ENCODE measurements at regions not wholly inside any gene's neighbourhood (a gene's known extent, or its start where the extent isn't known, plus 50 kb on each side); places are given as distances from the start of the nearest gene placed in this dataset.

- no peak for TF ChIP-seq USF2 (IDR thresholded peaks at IDR 0.05; ENCODE audit: borderline replicate concordance, low read depth, low read length)
- no peak for TF ChIP-seq GABPA (IDR thresholded peaks at IDR 0.05; ENCODE audit: low read depth)
- no peak for TF ChIP-seq PBX3 (IDR thresholded peaks at IDR 0.05)
- no peak for TF ChIP-seq RCOR1 (IDR thresholded peaks at IDR 0.05; ENCODE audit: low read length)
These were observed 291.5 kb downstream of the RPS29 start (continued) for GRCh38 chr14:49294621-49295148.

GRCh38 chr14:49287004-49287403, 299.2 kb downstream of the RPS29 start:
- H4K20me1 ChIP-seq (ENCODE audit: insufficient read depth), result no peaks in the 10 kb centered on the region
- H3K9ac ChIP-seq, result no peak overlapping the region
- H2AFZ ChIP-seq (ENCODE audit: low read depth), result no peak overlapping the region
- H3K79me2 ChIP-seq (ENCODE audit: insufficient read depth), result no peaks in the 10 kb centered on the region
- H3K4me1 ChIP-seq (ENCODE audit: control insufficient read depth in 1 of 2, insufficient read depth in 2 of 2, low read depth in 1 of 2, low read length in 1 of 2), result no peaks in the 10 kb centered on the region
- H3K27ac ChIP-seq (ENCODE audit: low read depth in 2 of 2, low read length in 1 of 2), result no peak overlapping the region
- POLR2A ChIA-PET, result no interaction called here
- no peak overlapping the region for H3K4me3 ChIP-seq (ENCODE audit: low read depth in 2 of 2, low read length in 1 of 2)
- DNase-seq, result no peak
- H3K36me3 ChIP-seq (replicated peaks in 1 of 2; ENCODE audit: control insufficient read depth in 1 of 2, insufficient read depth in 2 of 2, low read length in 1 of 2), result no peaks in the 10 kb centered on the region
- no peaks in the 10 kb centered on the region for H3K27me3 ChIP-seq (ENCODE audit: insufficient read depth)
- H3K9me3 ChIP-seq, result no peaks in the 10 kb centered on the region
- no peaks in the 10 kb centered on the region for H3F3A ChIP-seq (replicated peaks; ENCODE audit: insufficient read depth)
- no peaks in the 10 kb centered on the region for H3K9me2 ChIP-seq
- under 1% methylated on average over 5 of the region's 5 CpGs for WGBS (ENCODE audit: low lambda C conversion rate)
- no peak overlapping the region for H3K4me2 ChIP-seq
- CTCF ChIA-PET, result interaction anchor here (2.0 kb wide), 1 partner anchor 19 kb away, joined by 10 read pairs; no protein-coding TSS in a partner anchor
- TF ChIP-seq NRF1 (IDR thresholded peaks at IDR 0.05; ENCODE audit: low read depth, low read length) (no peak), MXI1 (IDR thresholded peaks at IDR 0.05; ENCODE audit: low read depth, low read length) (no peak)

- WGBS (ENCODE audit: low lambda C conversion rate), result 7% methylated on average over 1 of the region's 1 CpG
- Histone ChIP-seq H3K4me3 (ENCODE audit: low read depth in 2 of 2, low read length in 1 of 2) (no peak overlapping the region), H3F3A (replicated peaks; ENCODE audit: insufficient read depth) (no peaks in the 10 kb centered on the region), H4K20me1 (ENCODE audit: insufficient read depth) (no peaks in the 10 kb centered on the region), H3K27me3 (ENCODE audit: insufficient read depth) (no peaks in the 10 kb centered on the region), H3K4me1 (ENCODE audit: control insufficient read depth in 1 of 2, insufficient read depth in 2 of 2, low read depth in 1 of 2, low read length in 1 of 2) (no peaks in the 10 kb centered on the region), H2AFZ (ENCODE audit: low read depth) (no peak overlapping the region), H3K9ac (no peak overlapping the region), H3K27ac (ENCODE audit: low read depth in 2 of 2, low read length in 1 of 2) (no peak overlapping the region), H3K4me2 (no peak overlapping the region), H3K9me2 (no peaks in the 10 kb centered on the region), H3K9me3 (no peaks in the 10 kb centered on the region), H3K36me3 (replicated peaks in 1 of 2; ENCODE audit: control insufficient read depth in 1 of 2, insufficient read depth in 2 of 2, low read length in 1 of 2) (no peaks in the 10 kb centered on the region), H3K79me2 (ENCODE audit: insufficient read depth) (no peaks in the 10 kb centered on the region)
- CTCF ChIA-PET, result no interaction called here
- DNase-seq, result no peak
- POLR2A ChIA-PET, result no interaction called here
- TF ChIP-seq EP300 (IDR thresholded peaks at IDR 0.05; ENCODE audit: borderline replicate concordance in 1 of 2, low read depth in 1 of 2, low read length in 1 of 2), result no peak
- TF ChIP-seq ZBTB33 (IDR thresholded peaks at IDR 0.05; ENCODE audit: borderline replicate concordance, low read depth), result no peak
- no peak for TF ChIP-seq RFX5 (IDR thresholded peaks at IDR 0.05; ENCODE audit: low read length)
- no peak for TF ChIP-seq YY1 (IDR thresholded peaks at IDR 0.05; ENCODE audit: low read depth)
- no peak for TF ChIP-seq FOXJ3 (CRISPR knock-in tag; IDR thresholded peaks at IDR 0.05)
- no peak for TF ChIP-seq RXRA (IDR thresholded peaks at IDR 0.05; ENCODE audit: borderline replicate concordance, low read depth)
- no peak for TF ChIP-seq JUND (IDR thresholded peaks at IDR 0.05)
- TF ChIP-seq CHD2 (IDR thresholded peaks at IDR 0.05; ENCODE audit: low read length, partially characterized antibody), result no peak
- no peak for TF ChIP-seq GABPA (IDR thresholded peaks at IDR 0.05; ENCODE audit: low read depth)
These were observed 299.8 kb downstream of the RPS29 start for GRCh38 chr14:49286257-49286983.

Measured in SK-N-SH (cell line).